ENCODE measurements at regions not wholly inside any gene's neighbourhood (a gene's known extent, or its start where the extent isn't known, plus 50 kb on each side); places are given as distances from the start of the nearest gene placed in this dataset.
"Not testable (repeated sequence)": the region's sequence is repeated elsewhere in the genome, so short reads cannot be mapped to it uniquely, and the experiment has no call there.

DNA sequence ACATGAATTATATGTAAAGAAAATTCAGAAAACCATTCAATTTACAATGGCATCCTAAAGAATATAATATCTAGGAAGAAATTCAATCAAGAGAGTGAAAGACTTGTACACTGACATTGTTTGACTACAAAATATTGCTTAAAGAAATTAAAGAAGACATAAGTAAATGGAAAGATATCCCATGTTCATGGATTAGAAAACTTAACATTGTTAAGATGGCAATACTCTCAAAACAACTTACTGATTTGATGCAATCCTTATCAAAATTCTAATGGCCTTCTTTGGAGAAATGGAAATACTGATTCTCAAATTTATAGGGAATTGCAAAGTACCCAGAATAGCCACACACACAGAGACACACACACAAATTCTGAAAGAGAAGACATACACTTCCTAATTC lies 298.3 kb upstream of the EXOC2 start:
- ChIA-PET POLR2A (ENCODE audit: low non-redundant PET) (no interaction called here), CTCF (no interaction called here)
- DNase-seq (ENCODE audit: low spot score): no peak
- no peak overlapping the region for H3K27ac ChIP-seq
- TF ChIP-seq, protein P1, sequence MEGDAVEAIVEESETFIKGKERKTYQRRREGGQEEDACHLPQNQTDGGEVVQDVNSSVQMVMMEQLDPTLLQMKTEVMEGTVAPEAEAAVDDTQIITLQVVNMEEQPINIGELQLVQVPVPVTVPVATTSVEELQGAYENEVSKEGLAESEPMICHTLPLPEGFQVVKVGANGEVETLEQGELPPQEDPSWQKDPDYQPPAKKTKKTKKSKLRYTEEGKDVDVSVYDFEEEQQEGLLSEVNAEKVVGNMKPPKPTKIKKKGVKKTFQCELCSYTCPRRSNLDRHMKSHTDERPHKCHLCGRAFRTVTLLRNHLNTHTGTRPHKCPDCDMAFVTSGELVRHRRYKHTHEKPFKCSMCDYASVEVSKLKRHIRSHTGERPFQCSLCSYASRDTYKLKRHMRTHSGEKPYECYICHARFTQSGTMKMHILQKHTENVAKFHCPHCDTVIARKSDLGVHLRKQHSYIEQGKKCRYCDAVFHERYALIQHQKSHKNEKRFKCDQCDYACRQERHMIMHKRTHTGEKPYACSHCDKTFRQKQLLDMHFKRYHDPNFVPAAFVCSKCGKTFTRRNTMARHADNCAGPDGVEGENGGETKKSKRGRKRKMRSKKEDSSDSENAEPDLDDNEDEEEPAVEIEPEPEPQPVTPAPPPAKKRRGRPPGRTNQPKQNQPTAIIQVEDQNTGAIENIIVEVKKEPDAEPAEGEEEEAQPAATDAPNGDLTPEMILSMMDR (conservative IDR thresholded peaks at IDR 0.05; ENCODE audit: low read depth): no peak

DNA sequence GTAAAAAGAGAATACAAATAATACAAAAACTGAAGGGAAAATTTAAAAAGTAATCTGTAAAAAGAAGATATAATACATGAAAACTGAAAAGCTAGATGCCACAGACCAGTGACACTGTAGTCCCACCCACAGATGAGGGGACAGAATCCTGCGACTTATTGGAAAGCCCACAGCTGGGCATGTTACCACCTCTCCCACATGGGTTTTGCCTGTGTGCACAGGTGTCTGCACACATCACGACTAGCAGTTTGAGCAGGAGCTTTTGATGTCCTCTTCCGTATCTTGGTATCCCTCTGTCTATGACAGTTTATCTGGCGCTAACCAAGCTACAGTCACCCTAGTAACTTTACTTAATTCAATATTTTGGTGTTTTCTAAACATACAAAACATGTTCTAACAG lies 291.1 kb upstream of the EXOC2 start:
- no peak for DNase-seq (ENCODE audit: low spot score)
- ChIA-PET POLR2A (ENCODE audit: low non-redundant PET) (no interaction called here), CTCF (no interaction called here)
- H3K27ac ChIP-seq: no peak overlapping the region
- TF ChIP-seq, protein P1 (conservative IDR thresholded peaks at IDR 0.05; ENCODE audit: low read depth): no peak

- CTCF ChIA-PET: no interaction called here
- TF ChIP-seq, protein P1 (conservative IDR thresholded peaks at IDR 0.05; ENCODE audit: low read depth): no peak
- no peak for DNase-seq (ENCODE audit: low spot score)
- H3K27ac ChIP-seq: no peak overlapping the region
- POLR2A ChIA-PET (ENCODE audit: low non-redundant PET): no interaction called here
Observed at GRCh38 chr6:978937-979685, 286.2 kb upstream of the EXOC2 start.

DNA sequence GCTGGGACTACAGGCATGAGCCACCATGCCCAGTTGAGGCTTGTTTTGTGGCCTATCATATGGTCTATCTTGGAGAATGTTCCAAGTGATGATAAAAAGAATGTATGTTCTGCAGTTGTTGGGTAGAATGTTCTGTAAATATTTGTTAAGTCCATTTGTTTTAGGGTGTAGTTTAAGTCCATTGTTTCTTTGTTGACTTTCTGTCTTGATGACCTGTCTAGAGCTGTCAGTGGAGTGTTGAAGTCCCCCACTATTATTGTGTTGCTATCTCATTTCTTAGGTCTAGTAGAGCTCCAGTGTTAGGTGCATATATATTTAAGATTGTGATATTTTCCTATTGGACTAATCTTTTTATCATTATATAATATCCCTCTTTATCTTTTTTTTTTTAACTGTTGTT lies 284.3 kb upstream of the EXOC2 start:
- DNase-seq (ENCODE audit: low spot score); CTCF ChIA-PET; H3K27ac ChIP-seq; POLR2A ChIA-PET (ENCODE audit: low non-redundant PET): not testable (repeated sequence)

GRCh38 chr6:971981-972640 lies 279.2 kb upstream of the EXOC2 start:
- TF ChIP-seq, protein P1 (conservative IDR thresholded peaks at IDR 0.05; ENCODE audit: low read depth): no peak
- ChIA-PET CTCF (no interaction called here), POLR2A (ENCODE audit: low non-redundant PET) (no interaction called here)
- DNase-seq (ENCODE audit: low spot score): no peak
- no peak overlapping the region for H3K27ac ChIP-seq

DNA sequence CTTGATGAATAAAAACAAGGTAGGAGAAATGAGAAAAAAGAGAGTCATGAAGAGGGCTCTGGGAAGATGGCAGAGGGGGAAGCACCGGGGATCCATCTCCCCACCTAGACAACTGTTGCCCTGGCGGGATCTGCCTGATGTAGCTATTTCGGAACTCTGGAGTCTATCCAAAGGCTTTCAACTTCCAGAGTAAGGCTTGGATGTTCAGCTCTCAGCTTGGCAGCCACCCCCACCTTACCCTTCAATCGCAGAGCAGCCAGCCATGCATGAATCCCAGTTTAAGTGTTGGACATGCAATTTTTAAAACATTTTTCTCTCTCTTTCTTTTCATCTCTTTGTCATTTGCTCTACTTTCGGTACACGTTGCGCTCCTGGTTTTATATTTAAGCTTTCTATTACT lies 275.9 kb upstream of the EXOC2 start:
- ChIA-PET CTCF (no interaction called here), POLR2A (ENCODE audit: low non-redundant PET) (no interaction called here)
- TF ChIP-seq, protein P1 (conservative IDR thresholded peaks at IDR 0.05; ENCODE audit: low read depth): no peak
- no peak overlapping the region for H3K27ac ChIP-seq
- no peak for DNase-seq (ENCODE audit: low spot score)

DNA sequence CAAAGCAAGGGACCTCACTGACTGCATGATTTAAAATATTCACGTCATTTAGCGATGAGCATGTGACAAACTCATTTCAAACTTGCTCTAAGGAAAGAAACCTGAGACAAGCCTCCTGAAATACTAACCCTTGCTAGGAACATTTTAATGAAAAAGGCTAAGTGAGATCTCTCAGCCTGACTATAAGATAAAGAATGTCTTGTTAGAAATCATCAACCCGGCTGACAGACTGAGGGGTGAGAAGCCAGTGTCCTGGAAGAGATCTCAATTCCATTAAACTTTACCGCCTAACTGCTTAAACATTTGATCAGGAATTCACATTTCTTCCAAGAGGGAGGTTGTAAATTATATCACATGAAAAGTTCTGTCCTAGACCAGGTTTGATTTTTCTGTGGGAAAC lies 274.8 kb upstream of the EXOC2 start:
- POLR2A ChIA-PET (ENCODE audit: low non-redundant PET): no interaction called here
- DNase-seq (ENCODE audit: low spot score): no peak
- CTCF ChIA-PET: no interaction called here
- no peak overlapping the region for H3K27ac ChIP-seq
- TF ChIP-seq, protein P1 (conservative IDR thresholded peaks at IDR 0.05; ENCODE audit: low read depth): no peak

Data from RWPE1 (cell line).